ENCODE measurements at regions not wholly inside any gene's neighbourhood (a gene's known extent, or its start where the extent isn't known, plus 50 kb on each side); places are given as distances from the start of the nearest gene placed in this dataset.

GRCh38 chr2:236805800-236806531, 236.3 kb downstream of the ACKR3 start:
- peaks cover 0 to 19% (median 4%) of the 10 kb centered on the region in 4 donors for H3K9me3 ChIP-seq (ENCODE audit: control insufficient read depth in 4 of 4, insufficient read depth in 3 of 4, low read length in 3 of 4)
- WGBS, 2 donors, result 85 to 92% methylated on average over 6 of the region's 6 CpGs
- no peak overlapping the region for H3K4me3 ChIP-seq
- no peaks in the 10 kb centered on the region for H3K36me3 ChIP-seq (ENCODE audit: control insufficient read depth in 4 of 4, insufficient read depth in 4 of 4, low read length in 4 of 4)
- no peak for TF ChIP-seq CTCF (IDR thresholded peaks at IDR 0.05; ENCODE audit: control extremely low read depth, extremely low read depth)
- no peaks in the 10 kb centered on the region for H3K4me1 ChIP-seq (ENCODE audit: control insufficient read depth in 5 of 5, insufficient read depth in 5 of 5, low read length in 5 of 5)
- H3K27me3 ChIP-seq (ENCODE audit: control insufficient read depth in 3 of 3, insufficient read depth in 3 of 3, low read length in 2 of 3), result no peaks in the 10 kb centered on the region
- DNase-seq (no peak), ATAC-seq (ENCODE audit: insufficient read depth, low FRiP score) (no peak)
- no peak overlapping the region for H3K27ac ChIP-seq (ENCODE audit: low read depth in 1 of 2, low read length in 1 of 2)
- no peak overlapping the region for H3K9ac ChIP-seq (ENCODE audit: insufficient read depth in 1 of 2, low read length in 2 of 2)

GRCh38 chr2:236809716-236810115, 240.1 kb downstream of the ACKR3 start:
- no peak for TF ChIP-seq CTCF (IDR thresholded peaks at IDR 0.05; ENCODE audit: control extremely low read depth, extremely low read depth)
- no peak for ATAC-seq (ENCODE audit: insufficient read depth, low FRiP score)
- Histone ChIP-seq H3K9ac (ENCODE audit: insufficient read depth in 1 of 2, low read length in 2 of 2) (no peak overlapping the region), H3K27me3 (ENCODE audit: control insufficient read depth in 3 of 3, insufficient read depth in 3 of 3, low read length in 2 of 3) (no peaks in the 10 kb centered on the region), H3K4me1 (ENCODE audit: control insufficient read depth in 5 of 5, insufficient read depth in 5 of 5, low read length in 5 of 5) (peaks cover 0 to 14% (median 1%) of the 10 kb centered on the region in 5 donors), H3K4me3 (no peak overlapping the region), H3K36me3 (ENCODE audit: control insufficient read depth in 4 of 4, insufficient read depth in 4 of 4, low read length in 4 of 4) (no peaks in the 10 kb centered on the region), H3K9me3 (ENCODE audit: control insufficient read depth in 4 of 4, insufficient read depth in 3 of 4, low read length in 3 of 4) (peaks cover 0 to 17% (median 4%) of the 10 kb centered on the region in 4 donors), H3K27ac (ENCODE audit: low read depth in 1 of 2, low read length in 1 of 2) (no peak overlapping the region)
- 82 to 87% methylated on average over 1 of the region's 1 CpG for WGBS, 2 donors
- DNase-seq, result no peak

GRCh38 chr2:236811062-236811656, 241.5 kb downstream of the ACKR3 start:
- Histone ChIP-seq H3K27me3 (ENCODE audit: control insufficient read depth in 3 of 3, insufficient read depth in 3 of 3, low read length in 2 of 3) (no peaks in the 10 kb centered on the region), H3K27ac (ENCODE audit: low read depth in 1 of 2, low read length in 1 of 2) (no peak overlapping the region), H3K4me1 (ENCODE audit: control insufficient read depth in 5 of 5, insufficient read depth in 5 of 5, low read length in 5 of 5) (peaks cover 0 to 18% (median 4%) of the 10 kb centered on the region in 5 donors), H3K4me3 (no peak overlapping the region), H3K36me3 (ENCODE audit: control insufficient read depth in 4 of 4, insufficient read depth in 4 of 4, low read length in 4 of 4) (no peaks in the 10 kb centered on the region), H3K9ac (ENCODE audit: insufficient read depth in 1 of 2, low read length in 2 of 2) (no peak overlapping the region), H3K9me3 (ENCODE audit: control insufficient read depth in 4 of 4, insufficient read depth in 3 of 4, low read length in 3 of 4) (peaks cover 0 to 17% (median 4%) of the 10 kb centered on the region in 4 donors)
- WGBS, 2 donors, result 88 to 91% methylated on average over 4 of the region's 4 CpGs
- DNase-seq (no peak), ATAC-seq (ENCODE audit: insufficient read depth, low FRiP score) (no peak)
- TF ChIP-seq CTCF (IDR thresholded peaks at IDR 0.05; ENCODE audit: control extremely low read depth, extremely low read depth), result no peak
